Endothelial cell of umbilical vein (primary cell): ENCODE measurements at regions not wholly inside any gene's neighbourhood (a gene's known extent, or its start where the extent isn't known, plus 50 kb on each side); places are given as distances from the start of the nearest gene placed in this dataset.

Experiments used
- BruUV-seq: library from RNA; stranded (reverse); fragments of 400-500 nt; replicated peaks from 2 replicates; lab custom pipeline; 2021; lab: Mats Ljungman, UMichigan
- CTCF ChIA-PET: fragments of 300-600, 350-600 bp; sonication (Branson Sonifier 250); formaldehyde crosslinking; loops from one replicate; lab custom pipeline; 2021; ENCODE audit warnings: antibody characterized with exemption, inconsistent platforms; lab: Charles Lee
- POLR2A ChIA-PET: fragments of 300-600, 350-600 bp; sonication (Branson Sonifier 250); formaldehyde crosslinking; loops from one replicate; lab custom pipeline; 2021; ENCODE audit warnings: antibody characterized with exemption, inconsistent platforms; lab: Charles Lee
- DNase-seq: peaks from one replicate; pipeline ENCODE4 v3.0.0-alpha.2; 2011; ENCODE audit warnings: low read depth, low spot score
- FAIRE-seq: peaks from 2 replicates; lab custom pipeline; 2011; peaks lifted over from hg19 to GRCh38; lab: Jason Lieb, UNC
- H2AFZ ChIP-seq: 2 replicates; pipeline ENCODE4 v1.6.0; 2012; ENCODE audit warnings: low read depth, low read length, control low read depth, inconsistent platforms
- H3K27ac ChIP-seq: 2 replicates; pipeline ENCODE4 v1.5.1; 2011; ENCODE audit warnings: low read depth, mild to moderate bottlenecking, control low read depth, low read length, moderate library complexity; ENCODE audit not compliant: insufficient read depth
- H3K27me3 ChIP-seq, 2 experiments: 2 replicates each; pipeline versions ENCODE4 v1.6.0 to v1.6.1; 2011; ENCODE audit warnings: low read length in 2 of 2, mixed read lengths in 1 of 2; ENCODE audit not compliant: control insufficient read depth in 2 of 2, insufficient read depth in 2 of 2
- H3K36me3 ChIP-seq, 2 experiments: 2 replicates in 1 of 2; 3 replicates in 1 of 2; pipeline ENCODE4 v1.5.1; 2011; ENCODE audit warnings: low read length in 2 of 2, mild to moderate bottlenecking in 1 of 2, moderate library complexity in 1 of 2; ENCODE audit not compliant: control insufficient read depth in 2 of 2, insufficient read depth in 2 of 2; ENCODE audit errors: extremely low read depth in 1 of 2
- H3K4me1 ChIP-seq: 3 replicates; pipeline ENCODE4 v1.5.1; 2011; ENCODE audit warnings: mild to moderate bottlenecking, low read length; ENCODE audit not compliant: control insufficient read depth, insufficient read depth; ENCODE audit errors: extremely low read depth
- H3K4me2 ChIP-seq: 2 replicates; pipeline ENCODE4 v1.6.1; 2011; ENCODE audit warnings: low read length, control low read depth, mixed read lengths; ENCODE audit not compliant: insufficient read depth
- H3K4me3 ChIP-seq, 3 experiments: fragments of 200-600 bp in 1 of 3; sonication (generic), shearing (Covaris generic) in 1 of 3; replicated peaks in 1 of 3; 2 replicates each; pipeline ENCODE4 v1.5.1; 2011 to 2016; ENCODE audit warnings: control low read depth in 3 of 3, low read length in 3 of 3, mild to moderate bottlenecking in 2 of 3, inconsistent platforms in 1 of 3, low read depth in 1 of 3, moderate library complexity in 1 of 3; ENCODE audit not compliant: insufficient read depth in 1 of 3
- H3K79me2 ChIP-seq: 2 replicates; pipeline ENCODE4 v1.6.0; 2012; ENCODE audit warnings: low read length, inconsistent platforms; ENCODE audit not compliant: control insufficient read depth, insufficient read depth
- H3K9ac ChIP-seq: replicated peaks from 2 replicates; pipeline ENCODE3; 2011; ENCODE audit warnings: low read length, control low read depth; ENCODE audit not compliant: insufficient read depth; ENCODE audit errors: extremely low read depth
- H3K9me1 ChIP-seq: replicated peaks from 3 replicates; pipeline ENCODE4 v1.6.0; 2011; ENCODE audit warnings: mild to moderate bottlenecking, low read length; ENCODE audit not compliant: control insufficient read depth, insufficient read depth; ENCODE audit errors: extremely low read depth
- H3K9me3 ChIP-seq: replicated peaks from 2 replicates; pipeline ENCODE4 v1.5.1; 2012; ENCODE audit warnings: low read length, inconsistent platforms; ENCODE audit not compliant: control insufficient read depth, insufficient read depth
- H4K20me1 ChIP-seq: replicated peaks from 2 replicates; pipeline ENCODE3; 2011; ENCODE audit warnings: mild to moderate bottlenecking, low read length; ENCODE audit not compliant: control insufficient read depth, insufficient read depth; ENCODE audit errors: extremely low read depth
- CTCF ChIP-seq, 2 donors: IDR thresholded peaks; 1 replicate in 1 of 2; 2 replicates in 1 of 2; pipeline ENCODE4 v1.5.1; 2011; ENCODE audit warnings: low read length in 2 of 2, mild to moderate bottlenecking in 2 of 2, moderate library complexity in 2 of 2, control low read depth in 1 of 2, inconsistent platforms in 1 of 2, low read depth in 1 of 2; ENCODE audit not compliant: insufficient read depth in 1 of 2; ENCODE audit errors: extremely low read depth in 1 of 2
- EZH2 ChIP-seq: IDR thresholded peaks from 2 replicates; pipeline ENCODE4 v1.6.1; 2012; ENCODE audit warnings: borderline replicate concordance, low read depth, mild to moderate bottlenecking, moderate library complexity, low read length, inconsistent platforms; ENCODE audit not compliant: severe bottlenecking
- GATA2 ChIP-seq: IDR thresholded peaks from 2 replicates; pipeline ENCODE4 v1.7.0; 2011; ENCODE audit warnings: low read depth, mild to moderate bottlenecking, moderate library complexity, mixed read lengths, low read length; ENCODE audit not compliant: insufficient read length, insufficient read depth
- JUN ChIP-seq: IDR thresholded peaks from 2 replicates; pipeline ENCODE4 v1.6.1; 2011; ENCODE audit warnings: borderline replicate concordance, low read depth; ENCODE audit not compliant: insufficient read length, insufficient read depth
- MAX ChIP-seq: IDR thresholded peaks from 2 replicates; pipeline ENCODE4 v1.6.1; 2011; ENCODE audit not compliant: insufficient read depth, insufficient read length
- MYC ChIP-seq: IDR thresholded peaks from one replicate; pipeline ENCODE4 v1.6.1; 2011; ENCODE audit warnings: mild to moderate bottlenecking, low read depth, low read length
- POLR2A ChIP-seq: IDR thresholded peaks from 2 replicates; pipeline ENCODE4 v1.6.1; 2012; ENCODE audit warnings: low read depth, mild to moderate bottlenecking, control low read depth, low read length
- POLR2AphosphoS5 ChIP-seq: IDR thresholded peaks from 2 replicates; pipeline ENCODE4 v1.6.1; 2012; ENCODE audit warnings: low read depth, mild to moderate bottlenecking, control low read depth, low read length, moderate library complexity; ENCODE audit not compliant: insufficient read depth
- dilution Hi-C: fragments of 300-500 bp; cut with MboI; formaldehyde crosslinking; loops from one replicate; pipeline ENCODE4 v1.15.0; 2019; ENCODE audit warnings: low sequenced_read_pairs; ENCODE audit not compliant: extremely low pct_ligation_motif_present
- intact Hi-C: fragments of 100-400 bp; cut with micrococcal nuclease; formaldehyde crosslinking; loops from one replicate; pipeline ENCODE4 v1.10.0; 2022

GRCh38 chr2:17373741-17374140, 144.5 kb downstream of the RAD51AP2 start:
- DNase-seq (no peak), FAIRE-seq (no peak)
- Histone ChIP-seq H3K9me1 (no peaks in the 10 kb centered on the region), H4K20me1 (no peaks in the 10 kb centered on the region), H3K27ac (no peak overlapping the region), H3K9ac (no peak overlapping the region), H3K36me3 (no peaks in the 10 kb centered on the region), H3K4me3 (no peak overlapping the region), H3K4me1 (no peaks in the 10 kb centered on the region), H2AFZ (no peak overlapping the region), H3K9me3 (no peaks in the 10 kb centered on the region), H3K79me2 (no peaks in the 10 kb centered on the region), H3K27me3 (no peaks in the 10 kb centered on the region), H3K4me2 (no peak overlapping the region)
- intact Hi-C loops = no loop called here
- ChIA-PET POLR2A (no interaction called here), CTCF (no interaction called here)
- no TSS peak for BruUV-seq
- dilution Hi-C loops = no loop called here
- TF ChIP-seq MYC (no peak), POLR2A (no peak), CTCF (IDR thresholded peaks at IDR 0.05; ENCODE audit: extremely low read depth in 1 of 2, insufficient read depth in 1 of 2, low read depth in 1 of 2, low read length in 2 of 2) (no peak), JUN (no peak), GATA2 (no peak), POLR2AphosphoS5 (no peak), MAX (no peak), EZH2 (no peak)
